Sigmoid colon (tissue), 4 donors: ENCODE measurements at regions not wholly inside any gene's neighbourhood (a gene's known extent, or its start where the extent isn't known, plus 50 kb on each side); places are given as distances from the start of the nearest gene placed in this dataset.

Experiments used
- EP300 ChIP-seq, 4 donors: sonication (generic); formaldehyde crosslinking; IDR thresholded peaks; one replicate each; pipeline ENCODE4 v1.6.1; 2017; ENCODE audit warnings: antibody characterized with exemption in 4 of 4
- POLR2A ChIP-seq, 2 donors: fragments of 450-650 bp; IDR thresholded peaks; one replicate each; pipeline ENCODE4 v1.6.1; 2016; ENCODE audit warnings: antibody characterized with exemption in 2 of 2, mild to moderate bottlenecking in 2 of 2, moderate library complexity in 2 of 2
- POLR2AphosphoS5 ChIP-seq, 4 donors: sonication (generic); formaldehyde crosslinking; IDR thresholded peaks; one replicate each; pipeline ENCODE4 v1.6.1; 2017; ENCODE audit warnings: antibody characterized with exemption in 4 of 4
- TF ChIP-seq, protein P1 (sequence below), 4 experiments: fragments of 450-650 bp in 3 of 4; fragments of 200-600 bp in 1 of 4; IDR thresholded peaks; one replicate each; pipeline ENCODE4 v1.5.1; 2016 to 2019; ENCODE audit warnings: antibody characterized with exemption in 4 of 4, mild to moderate bottlenecking in 3 of 4, moderate library complexity in 2 of 4

GRCh38 chr2:121096611-121097010 lies 188.4 kb downstream of the TFCP2L1 start:
- TF ChIP-seq, protein P1, sequence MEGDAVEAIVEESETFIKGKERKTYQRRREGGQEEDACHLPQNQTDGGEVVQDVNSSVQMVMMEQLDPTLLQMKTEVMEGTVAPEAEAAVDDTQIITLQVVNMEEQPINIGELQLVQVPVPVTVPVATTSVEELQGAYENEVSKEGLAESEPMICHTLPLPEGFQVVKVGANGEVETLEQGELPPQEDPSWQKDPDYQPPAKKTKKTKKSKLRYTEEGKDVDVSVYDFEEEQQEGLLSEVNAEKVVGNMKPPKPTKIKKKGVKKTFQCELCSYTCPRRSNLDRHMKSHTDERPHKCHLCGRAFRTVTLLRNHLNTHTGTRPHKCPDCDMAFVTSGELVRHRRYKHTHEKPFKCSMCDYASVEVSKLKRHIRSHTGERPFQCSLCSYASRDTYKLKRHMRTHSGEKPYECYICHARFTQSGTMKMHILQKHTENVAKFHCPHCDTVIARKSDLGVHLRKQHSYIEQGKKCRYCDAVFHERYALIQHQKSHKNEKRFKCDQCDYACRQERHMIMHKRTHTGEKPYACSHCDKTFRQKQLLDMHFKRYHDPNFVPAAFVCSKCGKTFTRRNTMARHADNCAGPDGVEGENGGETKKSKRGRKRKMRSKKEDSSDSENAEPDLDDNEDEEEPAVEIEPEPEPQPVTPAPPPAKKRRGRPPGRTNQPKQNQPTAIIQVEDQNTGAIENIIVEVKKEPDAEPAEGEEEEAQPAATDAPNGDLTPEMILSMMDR (IDR thresholded peaks at IDR 0.05) = no peak
- TF ChIP-seq POLR2A (IDR thresholded peaks at IDR 0.05) = no peak
- no peak for TF ChIP-seq POLR2AphosphoS5 (IDR thresholded peaks at IDR 0.05)
- TF ChIP-seq EP300 (IDR thresholded peaks at IDR 0.05) = no peak
